PC-9 (cell line): ENCODE measurements at regions not wholly inside any gene's neighbourhood (a gene's known extent, or its start where the extent isn't known, plus 50 kb on each side); places are given as distances from the start of the nearest gene placed in this dataset.

Experiments
- BruUV-seq: library from RNA; stranded (reverse); fragments of 400-500 nt; replicated peaks from 2 replicates; lab custom pipeline; 2021; lab: Mats Ljungman, UMichigan
- CTCF ChIA-PET: fragments of 300-600 bp; sonication (Branson Sonifier 250); formaldehyde crosslinking; loops from one replicate; lab custom pipeline; 2022; ENCODE audit warnings: antibody characterized with exemption; lab: Charles Lee
- POLR2A ChIA-PET: fragments of 300-600 bp; sonication (Branson Sonifier 250); formaldehyde crosslinking; loops from one replicate; lab custom pipeline; 2022; ENCODE audit warnings: antibody characterized with exemption; ENCODE audit not compliant: unreplicated experiment; lab: Charles Lee
- DNase-seq, 2 experiments: peaks; one replicate each; pipeline versions ENCODE4 v3.0.0 to v3.0.0-alpha.2; 2015 to 2022; ENCODE audit warnings: mixed read lengths in 1 of 2
- H2AFZ ChIP-seq: fragments of 200-600 bp; sonication (generic); 2 replicates; pipeline ENCODE4 v1.8.1; 2017; ENCODE audit warnings: antibody characterized with exemption
- H3F3A ChIP-seq: fragments of 200-600 bp; sonication (generic); 2 replicates; pipeline ENCODE4 v1.8.1; 2017; ENCODE audit warnings: antibody characterized with exemption, mild to moderate bottlenecking, low read depth; ENCODE audit not compliant: insufficient read depth
- H3K27ac ChIP-seq: fragments of 200-600 bp; sonication (generic); 2 replicates; pipeline ENCODE4 v1.6.1; 2016; ENCODE audit warnings: mixed run types
- H3K27me3 ChIP-seq: fragments of 200-600 bp; sonication (generic); 2 replicates; pipeline ENCODE4 v1.6.1; 2016; ENCODE audit warnings: low read depth, mixed run types; ENCODE audit not compliant: insufficient read depth
- H3K36me3 ChIP-seq: fragments of 200-600 bp; sonication (generic); 2 replicates; pipeline ENCODE4 v1.6.1; 2016; ENCODE audit warnings: low read depth, mixed run types
- H3K4me1 ChIP-seq: fragments of 200-600 bp; sonication (generic); replicated peaks from 2 replicates; pipeline ENCODE4 v1.6.1; 2016; ENCODE audit warnings: mixed run types; ENCODE audit not compliant: insufficient read depth
- H3K4me2 ChIP-seq: fragments of 200-600 bp; sonication (generic); 2 replicates; pipeline ENCODE4 v1.6.1; 2017; ENCODE audit warnings: mixed run types
- H3K4me3 ChIP-seq: fragments of 200-600 bp; sonication (generic); 2 replicates; pipeline ENCODE4 v1.6.1; 2016; ENCODE audit warnings: mixed run types
- H3K79me2 ChIP-seq: fragments of 200-600 bp; sonication (generic); 2 replicates; pipeline ENCODE4 v1.6.1; 2017; ENCODE audit warnings: low read depth, mixed run types
- H3K9me2 ChIP-seq: fragments of 200-600 bp; sonication (generic); 2 replicates; pipeline ENCODE4 v1.8.1; 2017; ENCODE audit warnings: mild to moderate bottlenecking; ENCODE audit not compliant: insufficient read depth
- H3K9me3 ChIP-seq: fragments of 200-600 bp; sonication (generic); 2 replicates; pipeline ENCODE4 v1.8.1; 2016; ENCODE audit warnings: low read depth; ENCODE audit not compliant: insufficient read depth
- H4K20me1 ChIP-seq: fragments of 200-600 bp; sonication (generic); 2 replicates; pipeline ENCODE4 v1.8.1; 2017; ENCODE audit not compliant: insufficient read depth
- EZH2 ChIP-seq: fragments of 200-600 bp; sonication (generic); IDR thresholded peaks from 2 replicates; pipeline ENCODE4 v1.8.0; 2017; ENCODE audit warnings: antibody characterized with exemption, low read depth
- intact Hi-C: fragments of 100-400 bp; cut with micrococcal nuclease; formaldehyde crosslinking; loops from one replicate; pipeline ENCODE4 v1.10.0; 2022; ENCODE audit not compliant: unreplicated experiment
- TF ChIP-seq, protein P1 (sequence below): fragments of 200-600 bp; sonication (generic); conservative IDR thresholded peaks from 2 replicates; pipeline ENCODE4 v1.6.1; 2017; ENCODE audit warnings: mixed run types, antibody characterized with exemption, mild to moderate bottlenecking, moderate library complexity

DNA sequence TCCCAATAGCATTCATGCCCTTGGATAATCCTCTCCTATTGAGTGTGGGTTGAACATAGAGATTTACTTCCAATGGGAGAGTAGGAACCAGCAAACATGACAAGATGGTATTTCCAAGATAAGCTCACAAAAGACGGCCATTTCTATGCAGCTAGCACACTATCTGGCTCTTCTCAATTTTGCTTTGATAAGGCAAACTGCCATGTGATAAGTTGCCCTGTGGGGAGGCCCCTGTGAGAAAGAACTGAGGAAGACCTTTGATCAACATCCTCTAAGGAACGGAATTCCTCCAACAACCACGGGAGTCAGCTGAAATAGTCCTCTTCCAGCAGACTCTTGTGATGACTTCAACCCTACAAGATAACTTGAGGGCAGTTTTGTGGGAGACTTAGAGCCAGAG, 211.9 kb upstream of the TRPM3 start:
- CTCF ChIA-PET: no interaction called here

DNA sequence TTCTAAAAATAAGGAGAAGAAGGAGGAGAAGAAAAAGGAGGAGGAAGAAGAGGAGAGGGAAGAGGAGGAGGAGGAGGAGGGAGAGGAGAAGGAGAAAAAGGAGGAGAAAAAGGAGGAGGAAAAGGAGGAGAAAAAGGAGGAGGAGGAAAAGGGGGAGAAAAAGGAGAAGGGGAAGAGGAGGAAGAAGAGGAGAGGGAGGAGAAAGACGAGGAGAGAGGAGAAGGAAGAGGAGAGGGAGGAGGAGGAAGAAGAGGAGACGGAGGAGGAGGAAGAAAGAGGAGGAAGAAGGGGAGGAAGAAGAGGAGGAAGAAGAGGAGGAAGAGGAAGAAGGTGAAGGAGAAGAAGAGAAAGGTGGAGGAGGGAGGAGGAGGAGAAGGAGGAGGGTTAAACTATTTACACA, 210.2 kb upstream of the TRPM3 start:
- no peak for DNase-seq
- Histone ChIP-seq H3K79me2 (no peaks in the 10 kb centered on the region), H2AFZ (no peak overlapping the region), H3K36me3 (no peaks in the 10 kb centered on the region), H3F3A (no peaks in the 10 kb centered on the region), H3K9me3 (no peaks in the 10 kb centered on the region), H3K27me3 (peaks cover 11% of the 10 kb centered on the region), H3K9me2 (no peaks in the 10 kb centered on the region), H3K4me2 (no peak overlapping the region), H4K20me1 (no peaks in the 10 kb centered on the region), H3K4me1 (no peaks in the 10 kb centered on the region), H3K27ac (no peak overlapping the region), H3K4me3 (no peak overlapping the region)
- BruUV-seq: no TSS peak
- CTCF ChIA-PET: no interaction called here
- intact Hi-C loops: no loop called here
- POLR2A ChIA-PET: interaction anchor here (0.6 kb wide), 1 partner anchor 386 kb away, joined by 3 read pairs; no protein-coding TSS in a partner anchor
- no peak for TF ChIP-seq EZH2
- TF ChIP-seq, protein P1, sequence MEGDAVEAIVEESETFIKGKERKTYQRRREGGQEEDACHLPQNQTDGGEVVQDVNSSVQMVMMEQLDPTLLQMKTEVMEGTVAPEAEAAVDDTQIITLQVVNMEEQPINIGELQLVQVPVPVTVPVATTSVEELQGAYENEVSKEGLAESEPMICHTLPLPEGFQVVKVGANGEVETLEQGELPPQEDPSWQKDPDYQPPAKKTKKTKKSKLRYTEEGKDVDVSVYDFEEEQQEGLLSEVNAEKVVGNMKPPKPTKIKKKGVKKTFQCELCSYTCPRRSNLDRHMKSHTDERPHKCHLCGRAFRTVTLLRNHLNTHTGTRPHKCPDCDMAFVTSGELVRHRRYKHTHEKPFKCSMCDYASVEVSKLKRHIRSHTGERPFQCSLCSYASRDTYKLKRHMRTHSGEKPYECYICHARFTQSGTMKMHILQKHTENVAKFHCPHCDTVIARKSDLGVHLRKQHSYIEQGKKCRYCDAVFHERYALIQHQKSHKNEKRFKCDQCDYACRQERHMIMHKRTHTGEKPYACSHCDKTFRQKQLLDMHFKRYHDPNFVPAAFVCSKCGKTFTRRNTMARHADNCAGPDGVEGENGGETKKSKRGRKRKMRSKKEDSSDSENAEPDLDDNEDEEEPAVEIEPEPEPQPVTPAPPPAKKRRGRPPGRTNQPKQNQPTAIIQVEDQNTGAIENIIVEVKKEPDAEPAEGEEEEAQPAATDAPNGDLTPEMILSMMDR: no peak

More for the DNA sequence above, 211.9 kb upstream of the TRPM3 start:
- Histone ChIP-seq H3K4me3 (no peak overlapping the region), H3K36me3 (no peaks in the 10 kb centered on the region), H3K27ac (no peak overlapping the region), H3K4me1 (no peaks in the 10 kb centered on the region), H3K79me2 (no peaks in the 10 kb centered on the region), H3K9me2 (no peaks in the 10 kb centered on the region), H3F3A (no peaks in the 10 kb centered on the region), H3K4me2 (no peak overlapping the region), H2AFZ (no peak overlapping the region), H4K20me1 (no peaks in the 10 kb centered on the region), H3K27me3 (peaks cover 11% of the 10 kb centered on the region), H3K9me3 (no peaks in the 10 kb centered on the region)
- no peak for DNase-seq
- BruUV-seq: no TSS peak
- intact Hi-C loops: no loop called here
- POLR2A ChIA-PET: interaction anchor here (0.7 kb wide), 1 partner anchor 532 kb away, joined by 3 read pairs; no protein-coding TSS in a partner anchor
- TF ChIP-seq EZH2: no peak
- TF ChIP-seq, protein P1: no peak

GRCh38 chr9:71329873-71330272, 208.5 kb upstream of the TRPM3 start:
- Histone ChIP-seq H3K9me3 (no peaks in the 10 kb centered on the region), H2AFZ (no peak overlapping the region), H3K79me2 (no peaks in the 10 kb centered on the region), H3K4me3 (no peak overlapping the region), H3F3A (no peaks in the 10 kb centered on the region), H3K4me1 (no peaks in the 10 kb centered on the region), H3K27me3 (peaks cover 11% of the 10 kb centered on the region), H3K4me2 (no peak overlapping the region), H3K36me3 (no peaks in the 10 kb centered on the region), H3K27ac (no peak overlapping the region), H4K20me1 (no peaks in the 10 kb centered on the region), H3K9me2 (no peaks in the 10 kb centered on the region)
- ChIA-PET POLR2A (no interaction called here), CTCF (no interaction called here)
- no peak for DNase-seq
- no peak for TF ChIP-seq EZH2
- TF ChIP-seq, protein P1: no peak
- intact Hi-C loops: no loop called here
- BruUV-seq: no TSS peak
